ENCODE measurements at regions not wholly inside any gene's neighbourhood (a gene's known extent, or its start where the extent isn't known, plus 50 kb on each side); places are given as distances from the start of the nearest gene placed in this dataset.

- DNase-seq: no peak
These were observed 50.5 kb upstream of the CCL1 start for GRCh38 chr17:34413443-34414119.

GRCh38 chr17:34412965-34413441, 50.0 kb upstream of the CCL1 start:
- DNase-seq: no peak

Data from activated CD8-positive, alpha-beta memory T cell treated with anti-CD3 and anti-CD28 coated beads for 24 hours (primary cell).